ENCODE measurements at regions not wholly inside any gene's neighbourhood (a gene's known extent, or its start where the extent isn't known, plus 50 kb on each side); places are given as distances from the start of the nearest gene placed in this dataset. TPM values are rescaled to one million over a fixed set of nuclear protein-coding genes. Genes with fewer than 3 reads are reported as not detected.

- Histone ChIP-seq H3K36me3 (ENCODE audit: control insufficient read depth in 3 of 3, insufficient read depth in 3 of 3, low read length in 3 of 3) (no peaks in the 10 kb centered on the region), H3K4me1 (ENCODE audit: control insufficient read depth in 3 of 3, insufficient read depth in 3 of 3, low read length in 3 of 3) (no peaks in the 10 kb centered on the region), H3K9ac (ENCODE audit: low read depth in 1 of 3, low read length in 3 of 3) (no peak overlapping the region), H3K9me3 (ENCODE audit: control insufficient read depth in 3 of 3, low read length in 3 of 3) (no peaks in the 10 kb centered on the region), H3K27ac (ENCODE audit: low read depth, low read length) (no peak overlapping the region), H3K27me3 (ENCODE audit: control insufficient read depth in 3 of 3, insufficient read depth in 3 of 3, low read length in 3 of 3) (no peaks in the 10 kb centered on the region), H3K4me3 (ENCODE audit: low read length in 3 of 3) (no peak overlapping the region)
Observed at GRCh38 chr1:223048026-223048425, 95.0 kb downstream of the TLR5 start.

DNA sequence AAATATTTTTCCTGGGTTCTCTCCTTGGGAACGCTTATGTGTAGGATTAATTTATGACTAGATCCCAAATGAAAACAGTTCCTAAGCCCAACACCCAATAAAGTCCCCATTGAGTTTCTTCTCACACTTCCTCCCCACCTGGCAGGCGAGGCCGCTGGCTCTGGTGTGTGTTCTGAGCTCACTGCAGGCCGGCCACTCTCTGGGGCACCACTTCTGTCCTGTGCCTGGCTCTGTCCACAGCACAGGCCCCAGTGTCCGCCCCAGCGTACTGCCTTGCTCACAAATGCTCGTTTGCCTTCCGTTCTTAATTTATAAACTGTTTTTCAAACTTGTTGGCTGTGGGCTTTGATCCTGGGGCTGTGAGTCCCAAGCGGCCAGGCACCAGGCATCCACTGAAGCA lies 90.6 kb downstream of the TLR5 start:
- Histone ChIP-seq H3K4me3 (ENCODE audit: low read length in 3 of 3) (no peak overlapping the region), H3K9ac (ENCODE audit: low read depth in 1 of 3, low read length in 3 of 3) (no peak overlapping the region), H3K36me3 (ENCODE audit: control insufficient read depth in 3 of 3, insufficient read depth in 3 of 3, low read length in 3 of 3) (no peaks in the 10 kb centered on the region), H3K27ac (ENCODE audit: low read depth, low read length) (no peak overlapping the region), H3K4me1 (ENCODE audit: control insufficient read depth in 3 of 3, insufficient read depth in 3 of 3, low read length in 3 of 3) (no peaks in the 10 kb centered on the region), H3K9me3 (ENCODE audit: control insufficient read depth in 3 of 3, low read length in 3 of 3) (no peaks in the 10 kb centered on the region), H3K27me3 (ENCODE audit: control insufficient read depth in 3 of 3, insufficient read depth in 3 of 3, low read length in 3 of 3) (no peaks in the 10 kb centered on the region)

DNA sequence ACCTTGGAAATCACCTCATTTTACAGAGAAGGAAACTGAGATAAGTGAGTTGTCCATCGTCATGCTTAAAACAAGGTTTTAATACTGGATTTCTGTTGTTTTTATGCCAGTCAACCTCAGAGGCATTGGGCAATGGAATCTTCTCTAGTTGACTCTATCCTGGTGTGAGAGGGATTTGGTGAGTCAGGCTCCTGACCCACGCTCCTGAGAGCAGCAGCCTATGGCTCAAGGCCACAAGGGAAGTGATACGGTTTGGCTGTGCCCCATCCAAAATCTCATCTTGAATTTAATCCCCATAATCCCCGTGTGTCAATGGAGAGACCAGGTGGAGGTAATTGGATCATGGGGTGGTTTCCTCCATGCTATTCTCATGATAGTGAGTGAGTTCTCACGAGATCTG lies 90.1 kb downstream of the TLR5 start:
- H3K27ac ChIP-seq (ENCODE audit: low read depth, low read length) = no peak overlapping the region
- H3K4me3 ChIP-seq (ENCODE audit: low read length in 3 of 3) = no peak overlapping the region
- no peak overlapping the region for H3K9ac ChIP-seq (ENCODE audit: low read depth in 1 of 3, low read length in 3 of 3)
- H3K36me3 ChIP-seq (ENCODE audit: control insufficient read depth in 3 of 3, insufficient read depth in 3 of 3, low read length in 3 of 3) = no peaks in the 10 kb centered on the region
- H3K4me1 ChIP-seq (ENCODE audit: control insufficient read depth in 3 of 3, insufficient read depth in 3 of 3, low read length in 3 of 3) = no peaks in the 10 kb centered on the region
- no peaks in the 10 kb centered on the region for H3K27me3 ChIP-seq (ENCODE audit: control insufficient read depth in 3 of 3, insufficient read depth in 3 of 3, low read length in 3 of 3)
- no peaks in the 10 kb centered on the region for H3K9me3 ChIP-seq (ENCODE audit: control insufficient read depth in 3 of 3, low read length in 3 of 3)

DNA sequence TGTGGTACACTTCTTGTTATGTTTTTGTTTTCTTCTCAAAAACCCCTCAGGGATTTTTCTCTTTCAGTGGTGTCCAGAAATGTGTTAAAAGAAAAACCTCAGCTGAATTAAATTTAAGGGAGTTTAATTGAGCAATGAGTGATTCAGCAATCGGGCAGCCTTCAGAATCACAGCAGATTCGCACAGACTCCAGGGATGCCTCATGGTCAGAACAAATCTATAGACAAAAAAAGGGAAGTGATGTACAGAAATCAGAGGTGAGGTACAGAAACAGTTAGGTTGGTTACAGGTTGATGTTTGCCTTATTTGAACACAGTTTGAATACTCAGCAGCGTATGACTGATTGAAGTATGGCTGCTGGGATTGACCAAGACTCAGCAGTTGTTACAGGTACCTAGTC lies 86.2 kb downstream of the TLR5 start:
- H3K4me3 ChIP-seq (ENCODE audit: low read length in 3 of 3) = no peak overlapping the region
- no peaks in the 10 kb centered on the region for H3K27me3 ChIP-seq (ENCODE audit: control insufficient read depth in 3 of 3, insufficient read depth in 3 of 3, low read length in 3 of 3)
- H3K27ac ChIP-seq (ENCODE audit: low read depth, low read length) = no peak overlapping the region
- H3K36me3 ChIP-seq (ENCODE audit: control insufficient read depth in 3 of 3, insufficient read depth in 3 of 3, low read length in 3 of 3) = no peaks in the 10 kb centered on the region
- no peaks in the 10 kb centered on the region for H3K9me3 ChIP-seq (ENCODE audit: control insufficient read depth in 3 of 3, low read length in 3 of 3)
- H3K4me1 ChIP-seq (ENCODE audit: control insufficient read depth in 3 of 3, insufficient read depth in 3 of 3, low read length in 3 of 3) = no peaks in the 10 kb centered on the region
- no peak overlapping the region for H3K9ac ChIP-seq (ENCODE audit: low read depth in 1 of 3, low read length in 3 of 3)

DNA sequence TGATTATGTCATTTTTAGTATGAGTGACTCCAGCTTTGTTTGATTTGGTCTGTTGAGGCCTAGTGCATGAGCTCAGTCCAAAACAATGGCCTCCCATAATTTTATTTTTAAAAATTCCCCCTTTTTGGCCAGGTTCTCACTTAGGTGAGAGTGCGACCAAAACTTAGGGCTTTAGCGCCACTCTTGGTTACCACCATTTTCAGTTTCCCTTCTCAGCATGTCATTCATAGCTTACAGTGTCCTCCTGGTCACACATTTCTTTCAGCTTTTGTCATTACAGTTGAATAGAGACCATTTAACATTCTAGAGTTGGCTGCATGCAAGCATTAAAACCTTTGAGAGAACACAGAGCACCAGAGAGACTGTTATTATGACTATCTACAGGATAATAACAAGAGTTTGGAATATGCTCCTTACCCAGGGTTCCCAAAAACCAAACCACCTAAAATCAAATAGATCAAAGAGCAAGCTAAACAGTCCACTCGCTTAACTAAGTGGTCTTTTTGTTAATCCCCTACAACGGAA lies 85.4 kb downstream of the TLR5 start:
- H3K4me3 ChIP-seq (ENCODE audit: low read length in 3 of 3) = no peak overlapping the region
- H3K36me3 ChIP-seq (ENCODE audit: control insufficient read depth in 3 of 3, insufficient read depth in 3 of 3, low read length in 3 of 3) = no peaks in the 10 kb centered on the region
- H3K4me1 ChIP-seq (ENCODE audit: control insufficient read depth in 3 of 3, insufficient read depth in 3 of 3, low read length in 3 of 3) = no peaks in the 10 kb centered on the region
- no peak overlapping the region for H3K9ac ChIP-seq (ENCODE audit: low read depth in 1 of 3, low read length in 3 of 3)
- H3K27me3 ChIP-seq (ENCODE audit: control insufficient read depth in 3 of 3, insufficient read depth in 3 of 3, low read length in 3 of 3) = no peaks in the 10 kb centered on the region
- no peaks in the 10 kb centered on the region for H3K9me3 ChIP-seq (ENCODE audit: control insufficient read depth in 3 of 3, low read length in 3 of 3)
- no peak overlapping the region for H3K27ac ChIP-seq (ENCODE audit: low read depth, low read length)

Small RNA genes lying in the stretch of these regions (small RNA-seq; reads per million reads assigned to genes)
- gene NDUFB1P2 = not detected
